ENCODE measurements at regions not wholly inside any gene's neighbourhood (a gene's known extent, or its start where the extent isn't known, plus 50 kb on each side); places are given as distances from the start of the nearest gene placed in this dataset.
A peak's percentile ranks its signal among the peaks of the same experiment; 100 is the strongest.

DNA sequence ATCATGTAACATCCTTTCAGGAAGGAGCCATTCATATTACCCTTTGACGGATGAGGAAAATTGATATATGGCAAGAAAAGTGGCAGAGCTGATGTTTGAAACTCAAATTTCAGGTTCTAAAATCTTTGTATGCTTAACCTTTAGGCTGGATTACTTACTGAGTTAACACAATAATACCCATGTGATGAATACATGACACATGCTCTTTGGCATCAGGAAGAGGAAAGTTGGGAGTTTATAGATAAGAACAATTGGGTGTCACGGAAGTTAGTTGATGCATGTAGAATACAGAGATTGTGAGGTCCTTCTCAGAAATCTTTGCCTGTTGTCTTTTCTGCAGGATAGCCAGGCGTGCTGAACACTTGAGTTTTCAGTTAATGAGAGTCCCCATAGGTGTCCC lies 572.1 kb upstream of the POM121L12 start:
- intact Hi-C loops (cut with DNase I, micrococcal nuclease), result no loop called here
- DNase-seq, result no peak
- ATAC-seq, result no peak

DNA sequence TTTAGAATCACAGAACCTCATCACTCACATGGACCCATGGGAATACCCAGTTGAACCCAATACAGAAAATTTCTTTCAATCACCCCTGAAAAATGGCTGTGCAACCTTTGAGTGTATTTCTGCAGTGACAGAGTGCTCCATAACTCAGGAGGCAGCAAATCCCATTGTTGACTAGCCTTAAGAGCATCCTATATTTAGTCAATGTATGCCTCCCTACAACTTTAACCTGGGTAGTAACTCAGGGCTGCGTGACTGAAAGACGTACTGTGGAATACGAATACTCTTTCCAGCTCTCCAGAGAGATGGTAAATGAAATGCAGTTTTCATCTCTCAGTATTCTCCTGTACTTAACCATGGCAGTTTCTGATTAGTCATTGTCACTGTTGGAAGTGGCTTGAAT lies 573.0 kb upstream of the POM121L12 start:
- DNase-seq, result no peak
- ATAC-seq, result no peak

DNA sequence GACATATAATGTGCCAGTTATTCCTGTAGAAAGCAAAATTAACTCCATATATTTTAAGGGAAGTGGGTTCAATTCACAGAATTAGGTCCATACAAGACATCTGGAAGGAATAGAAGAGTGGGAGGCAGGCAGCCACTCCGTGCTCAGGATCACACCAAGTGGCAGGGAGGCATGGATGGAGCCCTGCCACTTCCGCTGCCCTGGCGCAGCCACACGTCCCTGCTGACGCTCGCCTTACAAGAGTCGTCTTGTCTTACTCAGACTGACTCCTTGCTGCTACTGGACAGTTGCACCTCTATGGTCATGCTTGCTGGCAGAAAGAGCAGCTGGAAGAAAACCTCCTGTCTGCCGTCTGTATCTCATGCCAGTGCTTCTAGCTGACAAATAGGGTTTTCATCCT lies 579.9 kb upstream of the POM121L12 start:
- ATAC-seq, result no peak
- intact Hi-C loops (cut with DNase I, micrococcal nuclease), result no loop called here
- DNase-seq, result no peak

More for the DNA sequence above, 573.0 kb upstream of the POM121L12 start:
- intact Hi-C loops (cut with DNase I, micrococcal nuclease), result no loop called here

- no peak for DNase-seq
- intact Hi-C loops (cut with DNase I, micrococcal nuclease), result no loop called here
- no peak for ATAC-seq
Observed at GRCh38 chr7:52450816-52451215, 584.6 kb upstream of the POM121L12 start.

GRCh38 chr7:52447581-52448180 lies 587.8 kb upstream of the POM121L12 start:
- ATAC-seq (no peak), DNase-seq (no peak)
- intact Hi-C loops (cut with DNase I, micrococcal nuclease), result no loop called here

DNA sequence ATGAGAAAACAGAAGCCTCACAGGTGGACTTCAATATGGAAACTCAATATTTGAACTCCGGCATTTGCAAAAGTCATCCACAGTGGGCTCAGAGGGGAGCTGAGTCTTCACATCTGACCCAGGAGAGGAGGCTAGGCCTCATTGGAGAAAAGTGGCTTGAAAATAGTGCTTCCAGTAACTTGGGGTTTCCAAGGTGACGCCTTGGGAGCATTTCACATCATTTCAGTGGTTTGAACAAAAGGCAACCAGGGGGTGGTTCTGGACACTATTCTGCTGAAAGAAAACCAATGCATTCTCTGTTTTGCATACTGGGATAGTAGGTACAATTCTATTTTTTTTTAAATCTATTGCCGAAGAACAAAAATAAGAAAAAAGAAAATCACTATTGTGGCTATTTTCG lies 599.2 kb upstream of the POM121L12 start:
- ATAC-seq (no peak), DNase-seq (no peak)
- intact Hi-C loops (cut with DNase I, micrococcal nuclease), result no loop called here

GRCh38 chr7:52431082-52431815 lies 604.2 kb upstream of the POM121L12 start:
- ATAC-seq (no peak), DNase-seq (no peak)
- intact Hi-C loops (cut with DNase I, micrococcal nuclease), result no loop called here

GRCh38 chr7:52423251-52423650 lies 612.2 kb upstream of the POM121L12 start:
- DNase-seq (no peak), ATAC-seq (no peak)
- intact Hi-C loops (cut with DNase I, micrococcal nuclease), result no loop called here

DNA sequence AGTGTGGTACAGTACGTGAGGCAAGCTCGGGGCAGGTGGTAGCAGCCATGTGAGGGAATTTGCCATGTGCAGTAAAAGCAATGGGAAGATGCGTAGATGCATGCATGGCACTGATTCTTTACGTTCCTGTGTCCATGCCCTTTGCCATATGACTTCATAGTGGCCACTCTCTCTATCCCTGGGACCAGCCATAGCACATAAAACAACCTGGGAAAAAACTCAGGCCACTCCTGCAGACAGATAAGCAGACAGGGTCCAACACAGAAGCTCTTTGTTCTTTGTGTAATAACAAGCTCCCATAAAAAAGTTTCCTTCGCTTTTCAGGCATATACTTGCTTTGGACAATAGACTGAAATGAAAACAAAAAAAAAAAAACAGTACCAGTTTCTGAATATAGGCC lies 622.4 kb upstream of the POM121L12 start:
- intact Hi-C loops (cut with DNase I, micrococcal nuclease), result no loop called here
- no peak for DNase-seq
- peak; percentile 68 for ATAC-seq

- ATAC-seq (no peak), DNase-seq (no peak)
- intact Hi-C loops (cut with DNase I, micrococcal nuclease), result no loop called here
Observed at GRCh38 chr7:52410032-52410431, 625.4 kb upstream of the POM121L12 start.

- ATAC-seq (no peak), DNase-seq (no peak)
Observed at GRCh38 chr7:52406808-52407207, 628.6 kb upstream of the POM121L12 start.

DNA sequence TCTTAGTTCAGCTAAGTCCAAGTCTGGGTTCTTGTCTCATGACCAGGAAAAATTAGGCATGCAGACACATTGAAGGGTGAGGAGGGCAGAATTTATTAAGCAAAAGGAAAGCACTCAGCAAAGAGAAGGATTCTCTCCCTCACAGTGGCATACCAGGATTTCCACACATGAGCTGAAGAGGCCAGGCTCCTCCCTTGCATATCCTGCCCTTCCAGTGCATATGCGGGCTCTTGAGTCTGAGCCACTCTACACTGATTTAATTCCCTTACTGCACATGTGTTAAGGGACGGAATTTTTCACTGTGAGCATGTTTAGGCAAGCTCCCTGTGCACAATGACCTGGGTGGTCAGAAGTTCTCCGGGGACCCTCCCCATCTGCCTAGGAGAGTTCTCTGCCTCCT lies 652.7 kb upstream of the POM121L12 start:
- ATAC-seq (no peak), DNase-seq (no peak)
- intact Hi-C loops (cut with DNase I, micrococcal nuclease), result no loop called here

More at GRCh38 chr7:52406808-52407207, 628.6 kb upstream of the POM121L12 start:
- intact Hi-C loops (cut with DNase I, micrococcal nuclease), result no loop called here

- no peak for ATAC-seq
- no peak for DNase-seq
- intact Hi-C loops (cut with DNase I, micrococcal nuclease), result no loop called here
Observed at GRCh38 chr7:52369922-52370321, 665.5 kb upstream of the POM121L12 start.

DNA sequence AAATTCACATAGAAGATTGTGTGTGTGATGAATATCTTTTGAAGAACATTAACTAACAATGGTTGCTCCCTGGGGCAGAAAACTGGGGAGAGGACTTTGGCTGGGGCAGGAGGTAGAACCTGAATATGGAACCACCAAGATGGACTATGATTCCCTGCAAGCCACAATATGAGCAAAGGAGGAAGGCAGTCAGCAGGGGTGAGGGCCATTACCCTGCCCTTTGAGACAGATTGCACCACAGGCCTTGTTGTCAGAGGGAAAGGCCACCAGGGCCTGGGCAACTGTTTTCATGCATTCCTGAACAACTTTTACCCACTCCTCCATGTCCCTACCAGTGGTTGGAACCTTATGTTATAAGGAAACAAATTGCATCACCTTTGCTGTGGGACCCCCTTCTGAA lies 670.1 kb upstream of the POM121L12 start:
- ATAC-seq (no peak), DNase-seq (no peak)
- intact Hi-C loops (cut with DNase I, micrococcal nuclease), result no loop called here

DNA sequence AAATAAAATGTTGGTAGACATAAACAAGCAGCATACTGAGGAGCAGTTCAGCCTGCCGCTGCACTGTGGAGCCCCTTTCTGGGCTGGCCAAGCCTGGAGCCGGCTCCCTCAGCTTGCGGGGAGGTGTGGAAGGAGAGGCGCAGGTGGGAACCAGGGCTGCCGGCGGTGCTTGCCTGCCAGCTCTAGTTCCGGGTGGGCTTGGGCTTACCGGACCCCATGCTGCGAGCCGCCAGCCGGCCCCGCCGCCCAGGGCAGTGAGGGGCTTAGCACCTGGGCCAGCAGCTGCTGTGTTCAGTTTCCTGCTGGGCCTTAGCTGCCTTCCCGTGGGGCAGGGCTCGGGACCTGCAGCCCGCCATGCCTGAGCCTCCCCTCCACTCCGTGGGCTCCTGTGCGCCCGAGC lies 672.9 kb upstream of the POM121L12 start:
- no peak for ATAC-seq
- DNase-seq, result no peak

DNA sequence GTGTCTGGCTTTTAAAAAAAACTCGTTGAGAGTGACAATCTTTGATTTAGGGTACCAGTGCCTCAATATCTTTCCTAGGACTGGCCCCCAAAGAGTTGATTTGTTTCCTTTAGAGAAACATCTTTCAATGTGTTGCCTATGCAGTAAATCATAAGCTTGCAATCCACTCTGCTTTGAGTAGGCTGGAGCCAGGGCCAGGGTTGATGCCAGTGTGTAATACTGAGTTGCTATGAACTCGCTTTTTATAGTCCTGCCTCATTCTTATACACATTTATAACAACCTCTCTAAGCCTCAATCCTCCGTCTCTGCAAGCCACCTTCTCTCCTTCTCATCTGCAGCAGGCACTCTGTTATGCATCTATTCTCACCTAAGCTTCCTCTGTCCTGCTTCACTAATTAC lies 674.9 kb upstream of the POM121L12 start:
- ATAC-seq (no peak), DNase-seq (no peak)
- intact Hi-C loops (cut with DNase I, micrococcal nuclease), result no loop called here

More for the DNA sequence above, 672.9 kb upstream of the POM121L12 start:
- intact Hi-C loops (cut with DNase I, micrococcal nuclease), result no loop called here

DNA sequence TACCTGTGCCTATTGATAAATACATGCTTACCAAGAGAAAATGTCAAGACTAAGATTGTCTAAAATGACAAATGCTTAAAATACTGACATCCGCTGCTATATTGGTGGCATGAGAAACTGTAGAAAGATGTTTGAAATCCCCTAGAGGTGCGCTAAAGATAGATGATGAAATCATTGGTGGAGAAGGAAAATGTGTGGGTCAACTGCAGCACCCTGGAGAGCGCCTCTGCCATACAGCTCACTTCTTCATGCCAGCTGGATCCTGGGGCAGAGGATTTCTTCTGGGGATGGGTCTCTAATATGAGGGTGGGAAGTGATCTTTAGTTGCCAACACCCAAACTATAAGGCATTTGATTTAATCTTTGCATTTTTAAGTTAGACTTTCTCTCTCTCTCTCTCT lies 680.4 kb upstream of the POM121L12 start:
- ATAC-seq, result no peak
- DNase-seq, result no peak
- intact Hi-C loops (cut with DNase I, micrococcal nuclease), result no loop called here

DNA sequence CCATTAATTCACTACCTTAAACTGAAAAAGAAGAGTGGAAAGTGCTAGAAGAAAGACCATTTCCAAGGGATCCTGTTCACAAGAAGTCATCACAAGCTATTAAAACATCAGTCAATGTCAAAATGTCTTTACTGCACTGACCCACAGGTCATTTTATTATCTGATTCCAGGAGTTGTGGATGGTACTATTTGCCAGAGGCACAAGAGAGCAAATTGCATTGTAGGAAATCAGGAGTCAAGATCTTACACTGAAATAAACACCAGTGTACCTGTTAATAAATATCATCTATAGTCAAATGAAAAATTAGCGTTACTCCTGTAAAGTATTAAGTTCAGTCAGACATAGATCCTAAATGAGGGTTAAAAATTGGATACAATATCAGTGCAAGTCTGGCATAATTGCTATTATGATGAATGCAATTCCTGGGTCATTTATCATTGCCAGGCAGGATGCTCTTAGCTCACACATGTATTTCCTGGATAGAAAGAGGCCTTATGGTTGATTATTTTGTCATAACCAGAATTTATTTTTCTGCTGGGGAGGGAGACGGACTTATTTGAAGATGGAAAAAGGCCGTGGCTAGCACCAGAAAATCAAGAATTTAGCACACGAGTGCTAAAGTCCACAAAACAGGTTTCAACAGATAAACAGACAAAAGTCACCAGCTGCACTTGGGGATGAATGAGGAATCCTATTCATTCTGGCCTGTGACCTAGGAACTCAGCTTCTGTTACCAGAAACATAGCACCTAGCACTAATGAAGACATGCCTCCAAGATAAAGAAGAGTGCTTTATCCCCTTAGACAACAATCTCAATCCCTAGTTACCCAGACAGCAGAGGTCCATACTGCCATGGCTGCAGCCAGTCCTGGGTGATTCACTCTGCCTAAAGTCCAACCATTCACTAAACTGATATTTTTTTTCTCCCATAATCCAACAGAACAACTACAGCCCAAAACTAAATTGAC lies 683.1 kb upstream of the POM121L12 start:
- ATAC-seq (no peak), DNase-seq (no peak)
- intact Hi-C loops (cut with DNase I, micrococcal nuclease), result no loop called here

GRCh38 chr7:52344015-52344414 lies 691.4 kb upstream of the POM121L12 start:
- intact Hi-C loops (cut with DNase I, micrococcal nuclease), result no loop called here
- no peak for DNase-seq
- ATAC-seq, result no peak

DNA sequence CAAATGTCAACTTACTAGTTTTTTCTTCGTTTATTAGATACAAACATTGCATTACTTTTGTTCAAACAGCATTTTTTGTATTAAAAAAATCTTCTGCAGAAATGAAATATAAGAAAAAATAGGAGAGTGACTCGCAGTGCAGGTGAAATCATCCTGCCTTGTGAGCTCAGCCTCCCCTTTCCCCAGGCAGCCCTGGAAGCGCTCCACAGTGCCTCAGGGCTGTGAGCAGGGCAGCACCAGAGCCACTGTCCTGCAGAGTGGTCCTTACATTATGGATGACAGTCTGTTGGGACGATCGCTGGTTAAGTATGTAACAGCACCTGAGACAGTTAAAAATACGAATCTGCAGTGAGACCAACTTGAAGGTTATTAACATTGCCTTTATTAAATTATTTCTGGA lies 695.4 kb upstream of the POM121L12 start:
- intact Hi-C loops (cut with DNase I, micrococcal nuclease), result no loop called here
- DNase-seq (no peak), ATAC-seq (no peak)

All from left colon (tissue), 2 donors.